Uterus (tissue), 3 donors: ENCODE measurements at regions not wholly inside any gene's neighbourhood (a gene's known extent, or its start where the extent isn't known, plus 50 kb on each side); places are given as distances from the start of the nearest gene placed in this dataset.

Experiments
- DNase-seq, 2 donors: peaks; one replicate each; pipeline ENCODE4 v3.0.0-alpha.2; 2019 to 2020
- H3K27ac ChIP-seq, 2 donors: fragments of 200-600 bp; sonication (generic); 1 replicate in 1 of 2; 2 replicates in 1 of 2; pipeline ENCODE4 v1.5.1; 2016 to 2018
- H3K27me3 ChIP-seq, 2 donors: fragments of 200-600 bp; sonication (generic); one replicate each; pipeline ENCODE4 v1.5.1; 2018 to 2019; ENCODE audit warnings: control low read depth in 1 of 2
- H3K36me3 ChIP-seq, 2 donors: fragments of 200-600 bp; sonication (generic); one replicate each; pipeline ENCODE4 v1.5.1; 2019; ENCODE audit warnings: control low read depth in 1 of 2
- H3K4me1 ChIP-seq, 2 donors: fragments of 200-600 bp; sonication (generic); one replicate each; pipeline ENCODE4 v1.5.1; 2018 to 2019; ENCODE audit warnings: control low read depth in 1 of 2
- H3K4me3 ChIP-seq, 2 donors: fragments of 200-600 bp; sonication (generic); 1 replicate in 1 of 2; 2 replicates in 1 of 2; pipeline ENCODE4 v1.5.1; 2018 to 2019; ENCODE audit warnings: mild to moderate bottlenecking in 1 of 2
- H3K9me3 ChIP-seq, 2 donors: fragments of 200-600 bp; sonication (generic); one replicate each; pipeline ENCODE4 v1.5.1; 2019; ENCODE audit warnings: control low read depth in 1 of 2
- POLR2A ChIP-seq, 2 donors: fragments of 450-650 bp; IDR thresholded peaks; one replicate each; pipeline ENCODE4 v1.6.1; 2016; ENCODE audit warnings: antibody characterized with exemption in 2 of 2, mild to moderate bottlenecking in 1 of 2, moderate library complexity in 1 of 2
- intact Hi-C: fragments of 100-400 bp; cut with DNase I; formaldehyde crosslinking; loops from one replicate; pipeline ENCODE4 v1.15.1; 2023; ENCODE audit warnings: low total_unique reads
- TF ChIP-seq, protein P1 (sequence below), 4 experiments: fragments of 200-600 bp in 2 of 4; fragments of 450-650 bp in 2 of 4; sonication (generic) in 2 of 4; IDR thresholded peaks; one replicate each; pipeline ENCODE4 v1.5.1; 2016 to 2019; ENCODE audit warnings: antibody characterized with exemption in 4 of 4, mild to moderate bottlenecking in 2 of 4, moderate library complexity in 1 of 4
- donor health status: DM: yes; HTN: yes; CAD: no.

GRCh38 chr18:10080372-10080771, 166.6 kb downstream of the VAPA start:
- Histone ChIP-seq H3K27ac (no peak overlapping the region), H3K9me3 (no peaks in the 10 kb centered on the region), H3K4me1 (no peaks in the 10 kb centered on the region), H3K4me3 (no peak overlapping the region), H3K27me3 (no peaks in the 10 kb centered on the region), H3K36me3 (no peaks in the 10 kb centered on the region)
- intact Hi-C loops, result no loop called here
- TF ChIP-seq, protein P1, sequence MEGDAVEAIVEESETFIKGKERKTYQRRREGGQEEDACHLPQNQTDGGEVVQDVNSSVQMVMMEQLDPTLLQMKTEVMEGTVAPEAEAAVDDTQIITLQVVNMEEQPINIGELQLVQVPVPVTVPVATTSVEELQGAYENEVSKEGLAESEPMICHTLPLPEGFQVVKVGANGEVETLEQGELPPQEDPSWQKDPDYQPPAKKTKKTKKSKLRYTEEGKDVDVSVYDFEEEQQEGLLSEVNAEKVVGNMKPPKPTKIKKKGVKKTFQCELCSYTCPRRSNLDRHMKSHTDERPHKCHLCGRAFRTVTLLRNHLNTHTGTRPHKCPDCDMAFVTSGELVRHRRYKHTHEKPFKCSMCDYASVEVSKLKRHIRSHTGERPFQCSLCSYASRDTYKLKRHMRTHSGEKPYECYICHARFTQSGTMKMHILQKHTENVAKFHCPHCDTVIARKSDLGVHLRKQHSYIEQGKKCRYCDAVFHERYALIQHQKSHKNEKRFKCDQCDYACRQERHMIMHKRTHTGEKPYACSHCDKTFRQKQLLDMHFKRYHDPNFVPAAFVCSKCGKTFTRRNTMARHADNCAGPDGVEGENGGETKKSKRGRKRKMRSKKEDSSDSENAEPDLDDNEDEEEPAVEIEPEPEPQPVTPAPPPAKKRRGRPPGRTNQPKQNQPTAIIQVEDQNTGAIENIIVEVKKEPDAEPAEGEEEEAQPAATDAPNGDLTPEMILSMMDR (IDR thresholded peaks at IDR 0.05), result no peak
- no peak for TF ChIP-seq POLR2A (IDR thresholded peaks at IDR 0.05)
- DNase-seq, result no peak

GRCh38 chr18:10081492-10081891, 167.7 kb downstream of the VAPA start:
- intact Hi-C loops, result no loop called here
- H3K9me3 ChIP-seq, result no peaks in the 10 kb centered on the region
- no peak overlapping the region for H3K27ac ChIP-seq
- H3K4me3 ChIP-seq, result no peak overlapping the region
- DNase-seq, result no peak
- no peaks in the 10 kb centered on the region for H3K4me1 ChIP-seq
- no peaks in the 10 kb centered on the region for H3K27me3 ChIP-seq
- no peak for TF ChIP-seq POLR2A (IDR thresholded peaks at IDR 0.05)
- TF ChIP-seq, protein P1 (IDR thresholded peaks at IDR 0.05), result no peak
- H3K36me3 ChIP-seq, result no peaks in the 10 kb centered on the region

DNA sequence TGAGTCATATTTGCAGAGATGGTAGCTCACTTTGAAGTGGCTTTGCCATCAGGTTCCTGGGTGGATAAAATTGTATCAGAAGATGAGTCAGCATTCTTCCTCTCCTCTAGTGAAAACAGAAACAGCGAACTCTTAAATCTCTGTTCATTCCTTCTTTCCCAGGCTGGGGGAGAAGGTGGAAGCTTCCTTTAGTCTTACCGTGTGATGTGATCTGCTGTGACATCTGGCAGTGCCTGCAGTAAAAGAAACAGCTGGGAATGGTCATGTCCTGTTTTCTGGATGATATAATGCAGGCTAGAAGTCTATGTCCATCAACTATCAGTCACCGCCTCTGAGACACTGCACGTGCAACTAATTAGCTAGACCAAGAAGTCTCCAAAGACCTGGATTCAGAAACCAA, 171.6 kb downstream of the VAPA start:
- DNase-seq, result no peak
- no peaks in the 10 kb centered on the region for H3K27me3 ChIP-seq
- intact Hi-C loops, result no loop called here

DNA sequence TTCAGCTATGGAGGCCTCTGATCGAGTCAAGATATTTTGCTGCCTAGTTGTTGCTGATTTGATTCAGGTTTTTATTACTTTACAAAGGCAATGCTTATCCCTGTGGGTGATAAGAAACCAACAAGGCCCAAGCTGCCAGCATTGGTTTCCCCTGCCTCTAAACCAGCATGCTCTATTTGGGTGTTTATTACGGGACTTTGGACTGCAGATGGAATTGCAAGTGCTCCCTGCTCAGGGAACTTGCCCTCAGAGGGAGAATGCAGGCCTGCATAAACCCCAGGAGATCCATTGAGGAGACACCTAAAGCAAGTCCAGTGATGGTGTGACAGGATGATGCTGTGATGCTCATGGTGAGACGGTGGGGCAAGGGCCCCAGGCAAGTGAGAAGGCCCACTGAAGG, 172.1 kb downstream of the VAPA start:
- DNase-seq, result no peak
- intact Hi-C loops, result no loop called here
- no peak overlapping the region for H3K27ac ChIP-seq

More for the DNA sequence above, 171.6 kb downstream of the VAPA start:
- H3K4me3 ChIP-seq, result no peak overlapping the region
- H3K27ac ChIP-seq, result no peak overlapping the region
- no peaks in the 10 kb centered on the region for H3K4me1 ChIP-seq
- H3K36me3 ChIP-seq, result no peaks in the 10 kb centered on the region
- TF ChIP-seq POLR2A (IDR thresholded peaks at IDR 0.05), result no peak
- TF ChIP-seq, protein P1 (IDR thresholded peaks at IDR 0.05), result no peak
- H3K9me3 ChIP-seq, result no peaks in the 10 kb centered on the region

DNA sequence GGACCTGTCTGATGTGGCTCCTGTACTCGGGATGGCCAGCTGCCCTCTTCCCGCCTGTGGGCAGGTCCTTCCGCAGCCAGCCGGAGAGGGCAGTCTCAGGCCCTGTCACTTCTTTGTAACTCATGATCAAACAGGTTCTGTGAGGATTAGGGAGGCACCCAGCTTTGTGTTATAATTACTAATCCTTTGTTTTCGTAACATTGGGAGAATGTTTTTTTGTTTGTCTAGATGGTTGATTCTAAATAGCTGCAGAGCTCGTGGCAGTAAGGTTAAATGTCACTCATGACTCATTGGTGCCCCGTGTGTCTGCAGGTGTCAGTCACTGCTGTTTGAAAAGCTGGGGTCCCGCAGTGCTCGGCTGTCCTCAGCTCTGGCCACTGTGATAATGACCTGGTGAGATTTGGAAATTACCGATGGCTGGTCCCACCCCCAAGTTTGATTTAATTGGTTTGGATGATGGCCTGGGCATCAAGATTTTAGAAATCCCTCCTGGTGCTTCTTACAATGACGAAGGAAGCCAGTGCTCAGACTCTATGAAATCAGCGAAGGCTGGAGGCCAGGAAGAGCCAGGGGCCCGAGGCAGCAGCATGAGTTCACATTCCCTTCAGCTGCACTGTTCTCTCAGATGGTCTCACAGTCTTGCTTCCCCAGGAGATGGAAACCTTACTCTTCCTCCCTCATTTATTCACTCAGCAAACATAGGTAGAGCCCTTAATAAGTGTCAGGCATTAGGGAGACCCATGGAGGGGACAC, 172.8 kb downstream of the VAPA start:
- Histone ChIP-seq H3K4me3 (no peak overlapping the region), H3K9me3 (no peaks in the 10 kb centered on the region), H3K4me1 (no peaks in the 10 kb centered on the region), H3K27me3 (no peaks in the 10 kb centered on the region), H3K36me3 (no peaks in the 10 kb centered on the region), H3K27ac (no peak overlapping the region)
- TF ChIP-seq POLR2A (IDR thresholded peaks at IDR 0.05), result no peak
- TF ChIP-seq, protein P1 (IDR thresholded peaks at IDR 0.05), result no peak
- intact Hi-C loops, result no loop called here
- no peak for DNase-seq

More for the DNA sequence above, 172.1 kb downstream of the VAPA start:
- H3K9me3 ChIP-seq, result no peaks in the 10 kb centered on the region
- no peak for TF ChIP-seq POLR2A (IDR thresholded peaks at IDR 0.05)
- TF ChIP-seq, protein P1 (IDR thresholded peaks at IDR 0.05), result no peak
- no peaks in the 10 kb centered on the region for H3K4me1 ChIP-seq
- H3K36me3 ChIP-seq, result no peaks in the 10 kb centered on the region
- no peak overlapping the region for H3K4me3 ChIP-seq
- no peaks in the 10 kb centered on the region for H3K27me3 ChIP-seq
